ENCODE measurements at regions not wholly inside any gene's neighbourhood (a gene's known extent, or its start where the extent isn't known, plus 50 kb on each side); places are given as distances from the start of the nearest gene placed in this dataset.

GRCh38 chr6:81263531-81264168, 488.8 kb downstream of the TENT5A start:
- TF ChIP-seq CTCF (IDR thresholded peaks at IDR 0.05) (no peak), POLR2A (IDR thresholded peaks at IDR 0.05) (no peak), EP300 (IDR thresholded peaks at IDR 0.05) (no peak), POLR2AphosphoS5 (IDR thresholded peaks at IDR 0.05) (no peak)

All from stomach (tissue), 4 donors.